ENCODE measurements at regions not wholly inside any gene's neighbourhood (a gene's known extent, or its start where the extent isn't known, plus 50 kb on each side); places are given as distances from the start of the nearest gene placed in this dataset.

GRCh38 chr10:3568392-3568791, 216.6 kb downstream of the KLF6 start:
- TF ChIP-seq EZH2 (IDR thresholded peaks at IDR 0.05; ENCODE audit: borderline replicate concordance, insufficient read depth, low read depth, low read length, poor library complexity, severe bottlenecking) = no peak
- no peak for TF ChIP-seq CTCF (IDR thresholded peaks at IDR 0.05)

Data from B cell (primary cell).